SW 1271 (cell line): ENCODE measurements at regions not wholly inside any gene's neighbourhood (a gene's known extent, or its start where the extent isn't known, plus 50 kb on each side); places are given as distances from the start of the nearest gene placed in this dataset.

ENCODE experiments used
- DNase-seq, 2 experiments: peaks; one replicate each; lab custom pipeline; 2025; lab: John Stamatoyannopoulos, UW

DNA sequence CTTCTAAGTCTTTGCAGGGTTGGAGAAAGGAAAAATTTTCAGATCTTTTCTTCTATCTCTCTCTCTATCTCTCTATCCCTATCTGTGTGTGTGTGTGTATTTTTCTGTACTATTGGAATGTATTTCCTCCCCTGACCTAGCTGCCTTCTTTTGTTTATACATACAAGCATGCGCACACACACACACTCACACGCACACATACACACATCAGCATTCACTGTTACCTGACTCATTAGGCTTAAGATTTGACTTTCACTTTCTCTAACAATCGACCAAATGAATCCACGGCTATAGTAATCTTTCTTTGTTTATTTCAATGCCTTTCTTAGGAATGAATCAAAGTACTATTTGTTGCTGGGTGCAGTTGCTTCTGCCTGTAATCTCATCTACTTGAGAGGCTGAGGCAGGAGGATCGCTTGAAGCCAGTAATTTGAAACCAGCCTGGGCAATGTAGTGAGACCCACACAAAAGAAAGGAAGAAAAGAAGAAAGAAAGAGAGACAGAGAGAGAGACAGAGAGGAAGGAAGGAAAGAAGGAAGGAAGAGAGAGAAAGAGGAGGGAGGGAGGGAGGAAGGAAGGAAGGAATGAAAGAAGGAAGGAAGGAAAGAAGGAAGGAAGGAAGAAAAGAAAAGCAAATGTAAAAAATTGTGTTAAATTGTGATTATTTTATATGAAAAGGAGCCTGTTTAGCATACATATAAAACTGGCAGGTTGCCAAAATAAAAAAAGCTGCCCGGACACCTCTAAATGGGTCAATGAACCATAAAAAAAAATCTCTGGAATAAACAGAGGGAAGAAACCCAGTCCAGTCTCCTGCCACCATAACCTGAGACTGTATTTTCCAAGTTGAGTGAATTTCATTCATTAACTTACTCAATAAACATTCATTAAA lies 206.8 kb downstream of the ZNF326 start:
- DNase-seq, result no peak

DNA sequence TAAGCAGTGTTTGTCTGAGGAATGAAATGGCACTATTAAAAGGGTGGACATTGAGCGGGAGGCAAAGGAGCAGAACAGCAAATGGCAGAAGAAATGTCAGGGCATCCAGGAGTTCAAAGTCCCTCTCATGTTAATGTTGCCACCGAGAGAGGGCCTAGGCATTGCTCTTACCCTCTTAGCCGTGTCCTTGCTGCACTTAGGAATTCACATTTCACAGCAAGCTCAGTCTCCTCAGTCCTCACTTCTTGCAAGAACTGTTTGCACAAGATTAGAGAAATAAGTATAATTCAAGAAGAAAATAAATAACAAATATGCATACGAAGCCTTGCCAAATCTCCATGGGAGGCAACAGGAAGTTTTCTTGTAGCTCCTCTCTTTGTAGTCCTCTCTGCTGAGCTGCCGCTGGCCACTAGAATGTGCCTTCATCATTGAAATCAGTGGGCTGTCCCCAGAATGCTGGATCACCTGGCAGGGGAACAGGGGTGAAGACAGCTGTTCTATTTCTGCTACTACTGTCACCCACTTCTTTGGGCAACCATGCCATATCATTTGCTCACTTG lies 205.8 kb downstream of the ZNF326 start:
- DNase-seq, result no peak

DNA sequence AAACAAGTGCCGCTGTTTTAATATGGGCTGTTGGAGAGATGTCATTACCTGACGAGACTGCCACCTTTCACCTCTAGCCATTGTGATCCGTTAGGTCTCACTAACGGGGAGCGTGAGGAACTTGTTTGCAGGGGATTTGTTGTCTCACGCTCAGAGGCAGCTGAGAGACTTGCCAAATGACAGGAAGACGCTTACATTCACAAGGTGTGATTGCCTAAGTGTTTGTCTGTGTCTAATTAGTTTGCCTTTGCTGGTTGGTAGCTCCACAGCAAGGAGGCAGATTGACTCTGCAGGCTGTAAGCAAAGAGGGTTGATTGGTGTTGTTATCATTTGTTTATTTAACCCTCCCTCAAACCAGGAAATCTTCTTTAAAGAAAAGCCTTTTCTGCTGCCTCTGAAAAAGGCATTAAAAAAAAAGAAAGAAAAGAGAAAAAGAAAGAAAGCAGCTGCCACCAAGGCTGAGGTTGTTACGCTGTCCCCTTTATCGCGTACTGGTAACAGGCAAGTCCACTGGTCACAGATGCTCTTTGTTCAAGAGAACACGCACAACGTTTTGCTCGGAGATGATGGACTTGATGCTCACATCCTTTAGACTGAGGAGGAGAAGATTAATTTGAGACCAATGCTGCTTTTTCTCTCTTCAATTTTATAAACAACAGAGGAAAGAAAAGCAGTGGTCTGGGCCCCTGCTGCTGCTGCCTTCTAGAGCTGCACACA lies 203.9 kb downstream of the ZNF326 start:
- no peak for DNase-seq

DNA sequence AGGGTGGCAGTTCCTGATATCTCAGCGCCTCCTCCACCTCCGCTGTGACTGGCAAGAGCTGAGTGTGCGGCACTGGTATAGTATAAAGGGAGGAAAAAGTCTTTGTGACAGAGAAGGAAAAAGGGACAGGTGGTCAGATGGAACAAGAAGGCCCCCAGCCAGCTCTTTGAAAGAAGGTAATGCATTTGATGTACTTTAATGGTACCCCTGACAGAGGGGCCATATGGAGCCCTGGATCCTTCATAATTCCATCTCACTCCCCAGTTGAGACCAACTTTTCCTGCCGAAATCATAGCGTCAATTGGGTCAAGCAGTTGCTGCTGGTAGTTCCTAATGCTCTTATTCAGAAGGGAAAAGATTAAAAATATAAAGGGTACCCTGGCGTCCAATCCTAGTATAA lies 198.2 kb downstream of the ZNF326 start:
- no peak for DNase-seq

DNA sequence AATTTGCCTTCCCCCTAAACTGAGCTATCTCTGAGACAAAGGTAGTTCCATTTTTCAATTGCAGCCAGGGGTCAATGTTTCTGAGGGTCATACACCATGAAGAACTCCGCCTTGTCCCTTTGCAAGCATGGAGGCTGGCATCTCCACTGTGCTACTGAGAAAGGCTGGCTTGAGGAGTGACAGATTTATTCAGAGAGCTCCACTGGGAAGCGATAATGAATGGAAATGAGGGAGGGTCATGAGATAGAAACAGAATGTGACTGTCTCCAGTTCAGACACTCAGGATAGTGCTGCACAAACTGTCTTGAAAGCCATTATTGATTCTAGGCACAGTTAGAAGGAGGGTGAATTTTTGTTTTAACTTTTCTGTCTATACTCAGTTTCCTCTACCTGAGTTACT lies 197.5 kb downstream of the ZNF326 start:
- no peak for DNase-seq

DNA sequence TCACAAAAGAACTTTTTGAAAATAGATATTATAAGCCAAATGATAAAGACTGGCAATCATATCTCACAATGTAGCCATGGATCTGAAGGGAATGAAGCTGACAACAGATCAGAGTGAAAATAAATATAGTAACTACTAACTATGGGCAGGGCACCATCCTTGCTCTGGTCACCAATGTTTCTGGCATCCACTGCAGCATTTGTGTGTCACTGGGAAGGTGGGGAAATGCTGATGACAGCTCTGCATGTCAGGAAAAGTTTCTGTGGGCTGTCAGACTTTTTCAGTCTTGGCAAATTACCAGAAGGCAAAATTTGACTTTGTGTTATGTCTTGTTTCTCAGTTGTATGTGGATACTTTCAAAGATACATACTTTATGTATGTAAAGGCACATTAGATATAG lies 195.6 kb downstream of the ZNF326 start:
- no peak for DNase-seq

DNA sequence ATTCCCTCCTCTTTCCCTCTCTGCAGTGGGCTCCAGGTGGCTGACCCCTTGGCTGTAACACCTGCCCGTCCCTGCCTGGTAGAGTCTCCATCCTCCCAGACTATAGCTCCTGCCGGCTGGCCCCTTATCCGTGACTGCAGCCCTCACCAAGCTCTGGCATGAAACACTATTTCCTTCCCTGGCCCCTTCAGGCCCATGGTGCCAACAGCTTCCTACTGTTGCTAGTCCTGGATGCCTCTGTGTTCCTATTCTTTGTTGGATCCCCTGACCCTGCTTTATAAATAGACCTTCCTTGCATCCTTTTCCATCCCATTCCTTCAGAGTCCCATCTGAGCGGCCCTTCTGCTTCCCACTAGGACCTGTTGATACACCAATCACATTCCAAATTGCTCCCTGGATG lies 195.0 kb downstream of the ZNF326 start:
- DNase-seq, result no peak

DNA sequence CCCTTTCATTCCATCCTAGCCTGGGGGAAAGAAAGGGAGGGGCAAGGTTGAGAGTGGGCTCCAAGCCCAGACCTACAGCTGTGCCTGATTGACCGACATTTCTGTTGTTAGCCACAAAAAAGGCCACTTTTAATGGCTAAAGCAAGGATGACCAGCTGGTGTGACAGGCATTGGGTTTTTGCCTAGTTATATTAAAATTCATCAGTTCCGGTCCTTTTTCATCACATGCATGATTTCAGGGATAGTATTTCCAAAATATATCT lies 192.3 kb downstream of the ZNF326 start:
- DNase-seq, result no peak

DNA sequence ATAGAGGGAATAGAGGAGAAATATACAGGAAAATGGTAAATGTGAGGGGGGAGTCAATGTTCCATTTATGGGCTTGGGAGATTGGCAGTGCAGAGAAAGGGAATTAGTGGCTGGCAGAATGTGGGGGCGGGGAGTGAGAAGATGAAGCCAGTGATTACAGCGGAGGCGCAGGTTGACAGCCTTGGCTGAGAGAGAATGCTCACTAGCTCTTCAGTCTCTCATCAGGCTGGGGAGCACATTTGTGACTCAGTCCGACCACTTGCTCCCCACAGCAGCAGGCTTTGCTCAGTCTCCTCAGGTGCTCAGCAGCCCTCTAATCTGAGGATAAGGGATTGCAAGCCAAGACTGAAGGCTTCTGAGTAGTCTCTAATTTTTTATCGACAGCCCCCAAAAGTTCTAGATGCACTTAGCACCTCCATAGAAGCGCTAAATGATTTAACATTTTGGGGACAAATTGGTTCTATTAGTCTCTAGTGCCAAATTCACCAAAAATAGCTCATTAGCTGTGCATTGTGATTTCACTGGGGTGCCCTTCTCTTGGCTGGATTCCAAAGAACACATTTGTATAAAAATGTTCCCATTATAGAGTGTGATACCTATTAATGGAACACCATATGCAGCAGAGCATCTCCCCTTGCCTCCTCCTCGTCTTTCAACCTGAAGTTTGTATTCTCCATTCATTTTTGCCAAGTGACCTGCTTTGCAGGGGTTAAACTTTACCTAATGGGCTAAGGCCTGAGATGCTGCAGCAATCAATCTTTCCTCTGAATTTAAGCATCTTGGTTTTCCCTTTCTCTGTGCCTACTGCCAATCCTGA lies 191.8 kb downstream of the ZNF326 start:
- DNase-seq, result no peak

DNA sequence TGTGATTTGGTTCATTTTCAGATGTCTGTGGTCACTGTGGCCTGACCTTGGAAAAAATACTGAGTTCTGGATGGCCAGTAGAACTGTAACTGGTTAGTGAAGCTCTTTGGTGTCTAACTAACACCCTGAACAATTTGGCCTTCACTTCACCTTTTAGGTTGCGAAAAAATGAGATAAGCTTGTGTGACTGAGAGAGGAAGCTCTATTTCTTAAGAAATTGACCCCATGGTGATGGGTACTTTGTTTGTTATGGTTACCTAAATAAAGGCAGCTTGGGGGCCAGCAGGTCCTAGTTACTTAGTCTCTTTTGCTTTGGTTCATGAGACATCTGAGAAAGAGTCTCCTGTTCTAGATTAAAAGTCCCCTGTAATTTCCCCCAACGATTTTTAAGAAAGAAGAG lies 181.6 kb downstream of the ZNF326 start:
- no peak for DNase-seq

DNA sequence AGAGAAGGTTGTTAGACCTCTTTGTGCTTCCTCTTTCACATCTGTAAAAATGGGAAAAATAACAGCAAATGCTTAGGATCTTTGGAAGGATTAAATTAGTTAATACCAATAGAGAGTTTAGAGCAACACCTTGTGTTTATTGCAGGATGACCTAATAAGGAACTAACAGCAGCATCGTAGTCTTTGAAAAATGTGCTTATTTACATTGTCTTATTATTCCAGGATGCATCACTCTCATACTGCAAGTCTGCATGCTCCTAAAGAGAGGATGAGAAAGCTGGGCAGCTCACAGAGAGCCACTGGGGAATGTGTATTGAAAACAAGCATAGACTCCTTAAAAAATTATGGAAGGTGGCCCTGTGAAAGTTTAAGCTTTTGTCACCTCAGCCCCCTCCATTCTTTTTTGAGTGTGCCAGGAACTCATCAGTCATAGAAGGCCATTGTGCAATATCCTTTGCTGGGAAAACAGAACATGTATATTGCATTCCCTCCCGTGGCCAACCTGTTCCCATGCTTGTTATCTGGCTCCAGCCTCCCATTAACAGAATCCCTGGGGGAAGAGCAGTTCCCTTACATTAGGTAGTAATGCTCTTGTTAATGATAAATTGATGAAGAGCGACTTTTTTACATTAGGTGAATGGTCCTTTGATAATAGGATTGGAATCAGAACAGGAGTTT lies 180.7 kb downstream of the ZNF326 start:
- DNase-seq, result no peak

DNA sequence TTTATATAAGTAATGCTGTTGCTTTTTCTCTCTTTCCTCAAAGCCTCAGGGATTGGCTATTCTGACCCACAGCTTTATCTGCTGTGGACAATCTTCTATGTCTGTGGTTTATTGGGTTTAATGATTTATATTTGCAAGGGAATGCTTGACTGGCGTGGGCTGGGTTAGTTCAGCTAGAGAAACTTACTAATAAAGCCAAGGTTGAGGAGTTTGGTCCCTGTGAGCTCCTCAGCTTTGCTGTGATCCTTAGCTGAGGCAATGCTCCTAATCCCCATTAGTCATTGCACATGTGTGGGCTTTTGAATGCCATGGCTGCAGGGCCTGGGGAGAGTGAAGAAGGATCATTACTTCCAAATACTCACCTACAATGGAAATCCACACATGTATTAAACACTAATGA lies 179.3 kb downstream of the ZNF326 start:
- no peak for DNase-seq

DNA sequence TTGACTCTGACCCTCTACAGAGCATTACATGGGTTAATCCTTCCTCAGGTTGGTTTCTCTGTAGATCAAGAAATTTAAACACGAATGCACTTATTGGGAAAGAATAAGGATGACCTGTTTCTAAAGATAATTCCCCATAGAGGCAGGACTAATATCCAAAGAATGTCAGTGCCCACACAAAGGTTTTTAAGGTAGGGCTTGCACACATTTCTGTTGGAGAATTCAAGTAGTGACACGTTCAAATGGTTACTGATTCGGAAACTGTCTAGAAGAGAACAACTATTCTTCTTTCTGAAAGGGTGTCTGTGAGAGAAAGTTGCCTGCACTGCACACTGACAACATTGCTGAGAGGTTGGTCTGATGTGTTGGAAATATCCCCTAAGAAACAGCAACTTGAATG lies 167.3 kb downstream of the ZNF326 start:
- no peak for DNase-seq

DNA sequence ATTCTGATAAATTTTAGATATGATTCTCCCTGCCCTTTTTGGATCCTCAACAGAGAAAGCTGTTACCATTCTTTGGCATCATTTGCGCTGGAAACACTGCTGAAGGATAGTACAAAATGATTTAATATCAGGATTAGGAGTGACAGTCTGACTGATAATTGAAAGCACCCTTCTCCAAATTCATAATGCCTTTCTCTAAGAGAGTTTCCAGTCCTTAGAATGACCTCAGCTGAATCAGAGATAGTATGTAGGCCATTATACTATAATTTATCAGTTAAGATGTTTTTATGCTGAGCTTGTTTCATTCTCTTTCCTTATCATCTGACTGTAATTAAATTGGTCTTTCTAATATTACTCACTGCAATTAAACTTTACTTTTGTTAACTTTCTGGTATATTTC lies 166.7 kb downstream of the ZNF326 start:
- DNase-seq, result no peak

DNA sequence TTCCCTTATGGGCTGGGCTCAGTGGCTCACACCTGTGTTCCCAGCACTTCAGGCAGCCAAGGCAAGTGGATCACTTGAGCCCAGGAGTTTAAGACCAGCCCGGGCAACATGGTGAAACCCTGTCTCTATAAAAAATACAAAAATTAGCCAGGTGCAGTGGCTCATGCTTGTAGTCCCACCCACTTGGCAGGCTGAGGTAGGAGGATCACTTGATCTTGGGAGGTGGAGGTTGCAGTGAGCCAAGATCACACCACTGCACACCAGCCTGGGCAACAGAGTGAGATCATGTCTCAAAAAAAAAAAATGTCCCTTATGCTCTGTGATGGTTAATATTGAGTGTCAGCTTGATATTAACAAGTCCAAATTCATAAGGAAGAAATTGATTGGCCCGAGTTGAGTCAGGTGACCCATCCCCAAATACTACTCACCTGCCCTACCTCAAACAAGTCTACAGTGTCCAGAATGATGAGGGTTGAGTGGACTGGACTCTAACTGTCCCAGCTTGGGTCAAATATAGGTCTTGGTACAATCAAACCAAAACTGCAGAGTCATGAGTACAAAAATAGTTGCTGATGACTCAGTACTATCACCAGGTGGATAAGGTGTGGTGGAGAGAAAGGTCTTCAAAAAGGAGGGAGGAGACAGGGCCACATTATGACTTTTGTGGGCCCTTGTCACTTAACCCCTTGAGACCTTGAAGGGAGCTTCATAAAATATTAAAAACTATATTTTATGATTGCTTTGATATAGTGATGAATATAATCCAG lies 161.0 kb downstream of the ZNF326 start:
- DNase-seq, result no peak

DNA sequence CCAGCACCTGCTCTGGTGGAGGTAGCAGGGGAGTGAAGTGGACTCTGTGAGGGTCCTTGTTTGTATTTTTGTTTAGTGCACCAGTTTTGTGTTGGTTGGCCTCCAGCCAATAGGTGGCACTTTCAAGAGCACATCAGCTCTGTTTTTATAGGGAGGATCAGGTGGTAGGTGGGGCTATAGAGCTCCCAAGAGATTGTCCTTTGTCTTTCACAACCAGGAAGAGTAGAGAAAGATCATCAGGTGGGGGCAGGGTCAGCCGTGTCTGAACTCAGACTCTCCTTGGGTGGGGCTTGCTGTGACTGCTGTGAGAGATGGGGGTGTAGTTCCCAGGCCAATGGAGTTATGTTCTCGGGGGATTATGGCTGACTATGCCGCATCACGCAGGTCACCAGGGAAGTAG lies 159.8 kb downstream of the ZNF326 start:
- no peak for DNase-seq

DNA sequence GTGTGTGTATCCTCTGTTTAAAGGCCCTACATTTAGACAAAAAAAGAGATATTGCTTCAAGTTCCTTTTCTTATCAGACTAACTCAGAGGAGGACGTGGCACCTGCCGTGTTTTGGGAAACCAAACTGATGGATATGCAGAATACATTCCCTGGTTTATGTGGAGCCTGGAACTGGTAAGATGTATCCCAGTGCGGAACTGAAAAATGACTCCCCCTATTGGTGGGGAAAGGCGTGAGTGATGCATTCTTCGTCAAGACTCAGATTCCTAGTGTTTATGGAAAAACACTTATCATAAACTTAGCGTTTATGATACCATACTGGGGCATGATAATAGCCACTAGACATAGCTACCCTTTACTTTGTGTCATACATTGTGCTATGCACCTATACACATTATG lies 154.2 kb downstream of the ZNF326 start:
- DNase-seq, result no peak

DNA sequence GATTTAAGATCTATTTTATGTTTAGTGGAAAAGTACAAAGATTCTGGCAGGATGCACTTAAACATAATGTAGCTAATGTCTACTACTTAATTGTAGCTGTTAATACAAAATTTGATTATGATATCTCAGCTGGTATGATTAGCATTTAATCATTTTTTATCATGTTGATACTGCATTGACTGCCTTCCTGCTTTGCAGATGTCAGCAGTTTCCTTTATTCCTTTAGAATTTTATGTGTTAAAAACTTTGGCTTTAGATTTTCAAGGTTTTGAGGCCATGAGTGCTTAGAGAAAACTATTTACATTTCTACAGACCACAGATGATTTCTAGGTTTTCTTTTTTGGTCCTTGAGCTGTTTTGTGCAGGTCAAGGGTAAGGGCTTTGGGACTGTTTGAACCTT lies 152.2 kb downstream of the ZNF326 start:
- DNase-seq, result no peak

DNA sequence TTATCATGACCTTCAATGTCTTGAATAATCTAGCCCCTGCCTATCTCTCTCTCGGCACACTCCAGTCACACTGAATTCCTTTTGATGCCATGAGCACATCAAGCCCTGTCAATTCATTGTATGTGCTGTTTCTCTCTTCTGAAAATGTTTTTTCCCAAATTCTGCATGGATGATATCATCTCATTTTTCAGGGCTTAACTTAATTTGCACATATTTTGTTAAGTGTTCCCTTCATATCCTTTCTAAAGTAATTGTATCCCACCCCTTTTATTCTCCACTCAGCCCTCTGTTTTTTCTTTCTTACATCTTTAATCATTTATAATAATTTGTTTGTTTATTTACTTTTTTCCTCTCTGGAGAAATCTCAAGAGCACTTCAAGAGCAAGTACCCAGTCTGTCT lies 149.9 kb downstream of the ZNF326 start:
- no peak for DNase-seq

DNA sequence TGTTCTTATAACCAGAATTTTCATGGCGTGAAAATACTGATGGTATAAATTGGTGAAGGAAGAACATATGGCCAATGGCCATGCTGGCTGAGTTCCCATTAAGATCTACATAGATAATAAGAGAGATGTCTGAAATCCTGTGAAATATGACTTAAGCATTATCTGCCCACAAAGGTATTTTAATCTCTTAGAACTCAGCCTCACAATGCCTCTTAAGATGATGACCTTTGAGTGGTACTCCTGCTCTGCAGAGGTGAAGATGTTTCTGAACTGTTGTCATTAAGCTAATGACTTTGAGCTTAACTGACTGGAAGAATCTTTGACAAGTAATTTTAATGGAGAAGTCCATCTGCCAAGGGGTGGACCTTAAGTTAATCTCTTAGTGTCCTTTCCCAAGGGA lies 148.7 kb downstream of the ZNF326 start:
- no peak for DNase-seq

DNA sequence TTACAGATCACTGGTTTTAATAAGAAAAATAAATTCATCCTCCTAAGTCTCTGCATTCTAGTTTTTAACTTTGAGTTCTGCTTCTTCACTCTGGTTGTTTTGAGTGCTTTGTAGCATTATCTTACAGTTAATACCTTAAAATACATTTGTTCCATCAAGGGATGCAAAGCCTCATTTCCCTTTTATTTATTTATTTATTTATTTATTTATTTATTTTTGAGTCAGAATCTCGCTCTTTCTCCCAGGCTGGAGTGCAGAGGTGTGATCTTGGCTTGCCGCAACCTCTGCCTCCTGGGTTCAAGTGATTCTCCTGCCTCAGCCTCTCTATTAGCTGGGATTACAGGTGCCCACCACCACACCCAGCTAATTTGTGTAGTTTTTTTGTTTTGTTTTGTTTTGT lies 147.8 kb downstream of the ZNF326 start:
- no peak for DNase-seq
